Neural progenitor cell (in vitro differentiated cells): ENCODE measurements at regions not wholly inside any gene's neighbourhood (a gene's known extent, or its start where the extent isn't known, plus 50 kb on each side); places are given as distances from the start of the nearest gene placed in this dataset.

Experiments used
- DNase-seq: peaks from one replicate; pipeline ENCODE4 v3.0.0-alpha.2; 2016; ENCODE audit warnings: low spot score
- H2AFZ ChIP-seq: fragments of 200-600 bp; sonication (generic); replicated peaks from 2 replicates; pipeline ENCODE4 v1.6.1; 2016; ENCODE audit warnings: antibody characterized with exemption
- H3F3A ChIP-seq: fragments of 200-600 bp; sonication (generic); 2 replicates; pipeline ENCODE4 v1.6.1; 2016; ENCODE audit warnings: antibody characterized with exemption, low read depth
- H3K27ac ChIP-seq: fragments of 200-600 bp; sonication (generic); 2 replicates; pipeline ENCODE4 v1.5.1; 2016; ENCODE audit warnings: mild to moderate bottlenecking
- H3K27me3 ChIP-seq: fragments of 200-600 bp; sonication (generic); 2 replicates; pipeline ENCODE4 v1.6.1; 2016; ENCODE audit warnings: mild to moderate bottlenecking, moderate library complexity
- H3K36me3 ChIP-seq: fragments of 200-600 bp; sonication (generic); 2 replicates; pipeline ENCODE4 v1.5.1; 2016
- H3K4me1 ChIP-seq: fragments of 200-600 bp; sonication (generic); 2 replicates; pipeline ENCODE4 v1.6.1; 2016; ENCODE audit warnings: mixed run types
- H3K4me2 ChIP-seq: fragments of 200-600 bp; sonication (generic); 2 replicates; pipeline ENCODE4 v1.6.1; 2016
- H3K4me3 ChIP-seq: fragments of 200-600 bp; sonication (generic); 2 replicates; pipeline ENCODE4 v1.5.1; 2016
- H3K79me2 ChIP-seq: fragments of 200-600 bp; sonication (generic); 2 replicates; pipeline ENCODE4 v1.6.1; 2016; ENCODE audit warnings: low read depth
- H3K9ac ChIP-seq: fragments of 200-600 bp; sonication (generic); 2 replicates; pipeline ENCODE4 v1.6.1; 2016
- H3K9me3 ChIP-seq: fragments of 200-600 bp; sonication (generic); 2 replicates; pipeline ENCODE4 v1.5.1; 2016; ENCODE audit warnings: low read depth
- H4K20me1 ChIP-seq: fragments of 200-600 bp; sonication (generic); 2 replicates; pipeline ENCODE4 v1.6.1; 2016; ENCODE audit warnings: low read depth
- H3K27ac Mint-ChIP-seq: 3 replicates; pipeline ENCODE4 v1.8.0; 2021; ENCODE audit warnings: mixed read lengths
- H3K27me3 Mint-ChIP-seq: 2 replicates; pipeline ENCODE4 v1.8.0; 2022; ENCODE audit warnings: low read depth, mild to moderate bottlenecking, inconsistent platforms, moderate library complexity, mixed read lengths; ENCODE audit not compliant: insufficient read depth
- H3K36me3 Mint-ChIP-seq: 3 replicates; pipeline ENCODE4 v1.8.0; 2021; ENCODE audit warnings: mixed read lengths
- H3K4me1 Mint-ChIP-seq: 3 replicates; pipeline ENCODE4 v1.8.0; 2021; ENCODE audit warnings: mixed read lengths
- H3K4me3 Mint-ChIP-seq: 3 replicates; pipeline ENCODE4 v1.8.0; 2021; ENCODE audit warnings: mild to moderate bottlenecking, moderate library complexity, mixed read lengths
- H3K9me3 Mint-ChIP-seq: 3 replicates; pipeline ENCODE4 v1.8.0; 2020; ENCODE audit warnings: mixed read lengths
- EZH2 ChIP-seq: fragments of 200-600 bp; sonication (generic); IDR thresholded peaks from 2 replicates; pipeline ENCODE4 v1.6.1; 2017; ENCODE audit warnings: antibody characterized with exemption, mild to moderate bottlenecking, moderate library complexity
- EZH2phosphoT487 ChIP-seq: fragments of 200-600 bp; sonication (generic); IDR thresholded peaks from 2 replicates; pipeline ENCODE4 v1.6.1; 2017; ENCODE audit warnings: antibody characterized with exemption
- TF ChIP-seq, protein P1 (sequence below): fragments of 200-600 bp; sonication (generic); IDR thresholded peaks from 2 replicates; pipeline ENCODE4 v1.5.1; 2017; ENCODE audit warnings: antibody characterized with exemption, mild to moderate bottlenecking

DNA sequence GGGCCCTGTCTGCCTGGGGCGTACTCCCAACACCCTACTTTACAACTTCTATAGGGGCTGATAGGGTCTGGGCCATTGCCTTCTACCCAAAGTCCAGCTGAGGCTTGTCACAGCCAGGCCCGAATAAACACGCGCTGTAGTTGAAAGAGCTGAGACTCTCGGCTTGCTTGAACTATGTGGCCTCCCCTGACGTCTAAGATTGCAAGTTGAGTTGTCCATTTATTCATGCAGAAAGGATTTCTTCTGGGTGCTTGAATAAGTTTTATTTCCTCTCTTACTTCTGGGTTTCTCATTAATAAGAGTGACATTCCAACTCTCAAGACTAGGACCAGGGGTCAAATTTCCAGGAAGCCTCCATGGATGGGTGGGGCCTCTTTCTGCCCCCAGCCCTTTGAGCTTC is 74.4 kb upstream of the VRK1 start:
- Mint-ChIP-seq H3K27me3 (no peaks in the 10 kb centered on the region), H3K9me3 (peaks cover 8% of the 10 kb centered on the region), H3K4me1 (peaks cover 18% of the 10 kb centered on the region), H3K36me3 (no peaks in the 10 kb centered on the region), H3K27ac (peak overlapping the region; percentile 33), H3K4me3 (no peak overlapping the region)
- Histone ChIP-seq H3K79me2 (no peaks in the 10 kb centered on the region), H3F3A (no peaks in the 10 kb centered on the region), H3K4me3 (no peak overlapping the region), H3K27ac (no peak overlapping the region), H3K4me2 (no peak overlapping the region), H2AFZ (no peak overlapping the region), H3K9ac (no peak overlapping the region), H3K27me3 (no peaks in the 10 kb centered on the region), H3K4me1 (no peaks in the 10 kb centered on the region), H3K36me3 (no peaks in the 10 kb centered on the region), H3K9me3 (no peaks in the 10 kb centered on the region), H4K20me1 (no peaks in the 10 kb centered on the region)
- TF ChIP-seq, protein P1, sequence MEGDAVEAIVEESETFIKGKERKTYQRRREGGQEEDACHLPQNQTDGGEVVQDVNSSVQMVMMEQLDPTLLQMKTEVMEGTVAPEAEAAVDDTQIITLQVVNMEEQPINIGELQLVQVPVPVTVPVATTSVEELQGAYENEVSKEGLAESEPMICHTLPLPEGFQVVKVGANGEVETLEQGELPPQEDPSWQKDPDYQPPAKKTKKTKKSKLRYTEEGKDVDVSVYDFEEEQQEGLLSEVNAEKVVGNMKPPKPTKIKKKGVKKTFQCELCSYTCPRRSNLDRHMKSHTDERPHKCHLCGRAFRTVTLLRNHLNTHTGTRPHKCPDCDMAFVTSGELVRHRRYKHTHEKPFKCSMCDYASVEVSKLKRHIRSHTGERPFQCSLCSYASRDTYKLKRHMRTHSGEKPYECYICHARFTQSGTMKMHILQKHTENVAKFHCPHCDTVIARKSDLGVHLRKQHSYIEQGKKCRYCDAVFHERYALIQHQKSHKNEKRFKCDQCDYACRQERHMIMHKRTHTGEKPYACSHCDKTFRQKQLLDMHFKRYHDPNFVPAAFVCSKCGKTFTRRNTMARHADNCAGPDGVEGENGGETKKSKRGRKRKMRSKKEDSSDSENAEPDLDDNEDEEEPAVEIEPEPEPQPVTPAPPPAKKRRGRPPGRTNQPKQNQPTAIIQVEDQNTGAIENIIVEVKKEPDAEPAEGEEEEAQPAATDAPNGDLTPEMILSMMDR: no peak
- no peak for TF ChIP-seq EZH2
- TF ChIP-seq EZH2phosphoT487: no peak
- DNase-seq: no peak

DNA sequence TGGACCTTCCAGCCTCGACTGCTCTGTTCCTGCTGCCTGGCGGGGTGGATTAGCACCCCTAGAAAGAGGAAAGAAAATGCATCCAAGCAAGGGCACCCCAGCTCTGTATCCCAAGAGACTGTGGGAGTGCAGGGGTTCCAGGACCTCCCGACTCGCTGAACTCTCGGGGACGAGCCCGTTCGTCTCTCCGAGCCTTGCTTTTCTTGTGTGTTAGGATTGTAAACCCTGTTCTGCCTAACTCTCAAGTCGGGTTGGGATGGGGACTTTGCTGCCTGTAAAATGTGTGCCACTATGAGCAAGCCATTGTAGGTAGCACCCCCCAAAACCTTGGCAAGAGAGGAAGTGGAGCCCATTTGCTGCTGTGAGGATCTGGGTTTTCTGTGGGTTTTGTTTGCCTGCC is 73.2 kb upstream of the VRK1 start:
- TF ChIP-seq EZH2 (no peak), EZH2phosphoT487 (no peak)
- TF ChIP-seq, protein P1: no peak
- H3F3A ChIP-seq: no peaks in the 10 kb centered on the region
- H3K27ac ChIP-seq: no peak overlapping the region
- Mint-ChIP-seq H3K27ac (no peak overlapping the region), H3K4me3 (no peak overlapping the region), H3K36me3 (no peaks in the 10 kb centered on the region), H3K4me1 (peaks cover 20% of the 10 kb centered on the region), H3K9me3 (peaks cover 8% of the 10 kb centered on the region), H3K27me3 (peaks cover 2% of the 10 kb centered on the region)
- H3K4me2 ChIP-seq: no peak overlapping the region
- H3K79me2 ChIP-seq: no peaks in the 10 kb centered on the region
- no peak overlapping the region for H2AFZ ChIP-seq
- no peaks in the 10 kb centered on the region for H3K4me1 ChIP-seq
- no peaks in the 10 kb centered on the region for H3K36me3 ChIP-seq
- H3K4me3 ChIP-seq: no peak overlapping the region
- no peaks in the 10 kb centered on the region for H3K9me3 ChIP-seq
- H3K27me3 ChIP-seq: no peaks in the 10 kb centered on the region
- H4K20me1 ChIP-seq: no peaks in the 10 kb centered on the region
- no peak for DNase-seq
- H3K9ac ChIP-seq: no peak overlapping the region

GRCh38 chr14:96725232-96725631 is 72.0 kb upstream of the VRK1 start:
- Histone ChIP-seq H3K79me2 (no peaks in the 10 kb centered on the region), H3K9me3 (no peaks in the 10 kb centered on the region), H3K36me3 (no peaks in the 10 kb centered on the region), H3K4me3 (no peak overlapping the region), H3K27me3 (no peaks in the 10 kb centered on the region), H2AFZ (no peak overlapping the region), H3K9ac (no peak overlapping the region), H3K27ac (no peak overlapping the region), H3K4me2 (no peak overlapping the region), H3F3A (no peaks in the 10 kb centered on the region), H3K4me1 (no peaks in the 10 kb centered on the region), H4K20me1 (no peaks in the 10 kb centered on the region)
- DNase-seq: no peak
- peaks cover 8% of the 10 kb centered on the region for H3K9me3 Mint-ChIP-seq
- no peak for TF ChIP-seq EZH2phosphoT487
- peaks cover 4% of the 10 kb centered on the region for H3K27me3 Mint-ChIP-seq
- H3K4me1 Mint-ChIP-seq: peaks cover 30% of the 10 kb centered on the region
- no peak overlapping the region for H3K27ac Mint-ChIP-seq
- H3K4me3 Mint-ChIP-seq: no peak overlapping the region
- H3K36me3 Mint-ChIP-seq: no peaks in the 10 kb centered on the region

DNA sequence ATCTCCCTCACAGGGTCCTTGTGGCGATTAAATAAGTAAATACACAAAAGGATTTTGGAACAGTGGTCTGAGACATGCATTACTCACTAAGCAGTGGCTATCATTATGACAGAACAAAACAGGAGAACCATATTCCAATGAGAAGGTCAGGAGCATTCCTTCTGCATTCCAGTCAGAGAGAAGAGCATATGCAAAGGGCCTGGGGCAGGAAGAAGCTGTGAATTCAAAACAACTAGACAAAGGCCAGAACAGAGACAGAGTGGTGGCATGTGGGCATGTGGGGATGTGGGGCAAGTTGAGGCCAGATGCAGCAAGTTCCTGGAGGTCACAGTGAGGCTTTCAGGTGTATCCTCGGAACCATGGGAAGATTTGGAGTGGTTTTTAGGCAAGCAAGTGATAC is 70.1 kb upstream of the VRK1 start:
- Histone ChIP-seq H3K9ac (no peak overlapping the region), H3K4me3 (no peak overlapping the region), H2AFZ (no peak overlapping the region), H3K4me1 (no peaks in the 10 kb centered on the region), H3K79me2 (no peaks in the 10 kb centered on the region), H3F3A (no peaks in the 10 kb centered on the region), H3K36me3 (no peaks in the 10 kb centered on the region), H3K4me2 (no peak overlapping the region), H3K9me3 (no peaks in the 10 kb centered on the region), H4K20me1 (no peaks in the 10 kb centered on the region), H3K27ac (no peak overlapping the region), H3K27me3 (no peaks in the 10 kb centered on the region)
- Mint-ChIP-seq H3K27me3 (peaks cover 7% of the 10 kb centered on the region), H3K4me3 (no peak overlapping the region), H3K27ac (peak overlapping the region; percentile 1), H3K9me3 (peaks cover 8% of the 10 kb centered on the region), H3K36me3 (no peaks in the 10 kb centered on the region), H3K4me1 (peaks cover 31% of the 10 kb centered on the region)
- DNase-seq: no peak
- TF ChIP-seq, protein P1: no peak
- TF ChIP-seq EZH2phosphoT487: no peak
- TF ChIP-seq EZH2: no peak
